Urothelium cell line (cell line): ENCODE measurements at regions not wholly inside any gene's neighbourhood (a gene's known extent, or its start where the extent isn't known, plus 50 kb on each side); places are given as distances from the start of the nearest gene placed in this dataset.

ENCODE experiments used
- DNase-seq: peaks from one replicate; pipeline ENCODE4 v3.0.0; 2011; ENCODE audit warnings: low spot score, mixed read lengths
- FAIRE-seq: peaks from 2 replicates; lab custom pipeline; 2011; peaks lifted over from hg19 to GRCh38; lab: Jason Lieb, UNC

DNA sequence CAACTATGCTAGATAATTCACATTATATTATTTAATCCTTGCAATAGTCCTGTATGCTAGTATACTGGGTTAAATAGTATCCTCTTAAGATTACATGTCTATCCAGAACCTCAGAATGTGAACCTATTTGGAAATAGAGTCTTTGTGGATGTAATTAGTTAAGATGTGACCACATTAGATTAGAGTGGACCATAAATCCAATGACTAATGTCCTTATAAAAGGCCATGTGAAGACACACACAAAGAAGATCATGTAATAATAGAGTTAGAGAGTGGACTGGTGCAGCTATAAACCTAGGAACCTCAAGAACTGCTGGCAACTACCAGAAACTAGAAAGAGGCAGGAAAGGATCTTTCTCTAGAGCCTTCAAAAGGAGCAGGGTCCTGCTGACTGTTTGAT lies 263.6 kb upstream of the PTGER4 start:
- DNase-seq (no peak), FAIRE-seq (no peak)

GRCh38 chr5:40414922-40415321 lies 264.8 kb upstream of the PTGER4 start:
- DNase-seq (no peak), FAIRE-seq (no peak)

GRCh38 chr5:40413743-40414142 lies 266.0 kb upstream of the PTGER4 start:
- no peak for FAIRE-seq
- no peak for DNase-seq

DNA sequence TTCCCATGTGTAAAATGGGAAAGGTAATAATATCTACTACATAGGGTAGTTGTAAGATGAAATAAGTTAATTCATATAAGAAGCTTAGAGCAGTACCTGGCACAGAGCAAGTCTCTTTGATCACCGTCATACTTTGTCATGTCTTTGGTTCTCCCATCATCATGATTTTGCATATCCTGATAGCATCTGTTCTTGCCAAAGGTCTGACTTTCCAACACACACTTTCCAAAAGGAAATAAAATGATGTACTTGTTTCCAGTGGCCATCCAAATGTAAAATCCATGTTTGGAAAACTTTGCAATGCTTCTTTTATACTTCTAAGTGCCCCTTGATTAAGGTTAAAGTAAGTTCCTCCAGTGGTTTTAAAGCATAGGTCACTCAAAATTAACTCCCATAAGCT lies 266.9 kb upstream of the PTGER4 start:
- no peak for DNase-seq
- no peak for FAIRE-seq

GRCh38 chr5:40410964-40411635 lies 268.6 kb upstream of the PTGER4 start:
- DNase-seq: peak; percentile 27
- FAIRE-seq: no peak

DNA sequence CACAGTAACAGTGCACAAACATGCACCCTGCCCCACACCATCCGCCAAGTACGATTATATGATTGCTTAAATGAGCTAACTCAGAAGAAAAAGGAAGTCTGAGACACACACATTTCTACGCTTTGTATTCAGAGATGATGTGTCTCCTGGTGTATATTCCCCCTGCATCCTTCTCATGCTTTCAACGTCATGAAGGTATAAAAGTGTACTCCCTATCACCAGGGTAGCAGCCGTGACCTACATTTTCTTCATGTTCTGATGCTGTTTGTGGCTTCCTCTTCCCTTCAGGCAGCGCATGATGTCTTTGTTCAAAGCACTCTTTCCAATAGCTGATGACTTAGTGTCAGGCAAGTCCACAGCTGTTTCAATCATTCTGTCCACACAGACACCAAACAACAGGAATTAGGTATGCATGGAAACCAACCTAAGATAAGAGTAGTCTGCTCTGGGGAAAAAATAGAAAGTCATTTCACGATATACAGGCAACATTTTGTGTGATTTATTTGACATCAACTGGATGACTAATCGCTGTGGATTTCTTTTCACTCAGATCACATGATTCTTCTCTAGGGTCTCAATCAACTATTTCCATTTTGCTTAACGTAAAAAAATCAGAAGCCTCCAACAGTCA lies 269.4 kb upstream of the PTGER4 start:
- DNase-seq (peak; percentile 57), FAIRE-seq (peak; percentile 90)

- FAIRE-seq (no peak), DNase-seq (no peak)
These were observed 270.1 kb upstream of the PTGER4 start for GRCh38 chr5:40409601-40410000.

DNA sequence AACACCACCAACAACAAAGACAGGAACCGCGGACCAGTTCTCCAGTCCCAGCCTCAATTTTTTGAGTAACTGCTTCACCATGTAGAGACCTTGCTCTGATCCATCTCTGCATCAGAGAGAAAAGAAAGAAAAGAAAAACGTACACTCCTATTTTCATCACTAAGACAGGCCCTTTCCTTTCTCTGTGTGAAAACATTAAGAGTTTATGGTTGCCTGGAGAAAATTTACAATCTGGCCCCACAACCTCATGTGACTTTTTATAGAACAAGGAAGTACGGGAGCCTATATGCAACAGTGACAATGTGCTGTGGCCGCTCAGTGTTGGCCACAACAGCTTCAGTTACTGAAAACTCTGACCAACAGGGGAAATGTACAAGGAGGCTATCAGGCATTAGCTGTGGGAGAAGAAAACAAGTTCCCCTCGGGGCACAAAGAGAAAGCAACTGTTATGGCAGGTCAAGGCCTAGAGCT lies 272.9 kb upstream of the PTGER4 start:
- no peak for DNase-seq

DNA sequence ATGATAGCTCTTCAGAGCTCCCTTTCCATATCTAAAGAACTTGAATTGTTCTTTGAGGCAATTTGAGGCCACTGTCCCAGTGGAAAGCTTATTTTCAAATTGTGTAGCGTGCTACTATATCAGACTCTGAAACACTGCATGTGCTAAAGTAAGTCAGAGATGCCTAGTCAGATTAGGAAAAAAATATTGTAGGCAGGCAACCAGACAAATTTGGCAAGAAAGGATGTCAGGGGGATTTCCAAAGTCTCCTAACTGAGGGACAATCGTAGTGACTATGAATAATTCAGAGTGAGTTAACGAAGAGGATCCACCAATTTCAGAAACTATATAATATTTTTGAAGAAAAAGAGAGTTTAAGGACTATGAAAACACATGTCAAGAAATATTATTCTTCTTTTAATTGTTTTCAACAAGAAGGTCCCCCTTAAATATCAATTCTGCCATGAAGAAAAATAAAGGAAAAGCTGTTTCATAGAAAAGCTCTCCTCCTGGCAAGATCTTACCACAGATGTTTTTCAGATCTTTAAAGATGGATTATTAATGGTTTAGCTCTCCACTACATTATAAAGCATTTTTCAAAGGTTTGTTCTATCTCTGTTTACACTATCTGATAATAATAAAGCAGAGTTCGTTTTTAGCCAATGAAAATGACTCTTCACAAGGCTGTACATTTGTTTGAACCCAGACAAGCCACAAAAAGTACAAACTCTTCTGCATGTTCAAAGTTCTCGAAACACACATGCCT lies 273.5 kb upstream of the PTGER4 start:
- FAIRE-seq (no peak), DNase-seq (no peak)

More for the DNA sequence above, 272.9 kb upstream of the PTGER4 start:
- no peak for FAIRE-seq

GRCh38 chr5:40405230-40405629 lies 274.5 kb upstream of the PTGER4 start:
- FAIRE-seq (no peak), DNase-seq (no peak)

GRCh38 chr5:40404613-40405012 lies 275.1 kb upstream of the PTGER4 start:
- no peak for FAIRE-seq

DNA sequence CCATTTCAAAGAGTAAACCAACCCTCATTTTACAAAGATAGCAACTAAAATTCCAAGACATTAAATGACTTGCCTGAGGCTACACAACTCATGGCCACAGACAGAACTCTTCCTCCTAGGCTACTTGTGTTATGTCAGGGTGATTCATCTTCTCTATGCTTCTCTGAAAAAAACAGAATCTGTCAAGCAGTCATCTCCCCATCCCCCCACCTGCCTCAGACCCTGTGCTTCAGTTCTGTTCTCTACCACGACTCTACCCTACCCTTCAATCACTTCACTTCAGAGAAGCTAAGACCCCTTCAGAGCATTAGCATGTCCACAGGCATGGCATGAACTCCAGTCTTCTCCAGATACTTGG lies 277.7 kb upstream of the PTGER4 start:
- FAIRE-seq (no peak), DNase-seq (no peak)

More at GRCh38 chr5:40404613-40405012, 275.1 kb upstream of the PTGER4 start:
- DNase-seq: no peak

- FAIRE-seq: no peak
These were observed 278.3 kb upstream of the PTGER4 start for GRCh38 chr5:40401284-40402006.

DNA sequence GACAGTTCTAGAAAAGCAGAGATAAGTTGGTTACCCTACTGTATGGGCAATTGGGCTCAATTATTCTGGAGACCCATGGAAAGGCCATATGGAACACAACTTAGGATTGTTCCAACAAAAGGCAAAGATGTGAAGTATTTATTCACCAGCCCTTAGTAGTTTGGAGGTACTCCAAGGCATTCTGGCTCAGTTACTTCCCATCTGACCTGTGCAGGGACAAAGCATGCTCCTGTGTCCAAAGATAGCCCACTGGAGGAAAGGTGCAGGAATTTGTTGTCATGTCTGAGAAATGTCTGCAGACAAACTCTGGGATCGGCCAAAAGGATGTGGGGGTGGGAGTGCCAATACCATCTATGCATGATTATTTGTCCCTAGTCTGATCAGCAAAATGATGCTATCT lies 279.5 kb upstream of the PTGER4 start:
- FAIRE-seq (peak; percentile 9), DNase-seq (no peak)

More at GRCh38 chr5:40401284-40402006, 278.3 kb upstream of the PTGER4 start:
- DNase-seq: no peak

- no peak for FAIRE-seq
- no peak for DNase-seq
These were observed 280.4 kb upstream of the PTGER4 start for GRCh38 chr5:40399349-40399748.

DNA sequence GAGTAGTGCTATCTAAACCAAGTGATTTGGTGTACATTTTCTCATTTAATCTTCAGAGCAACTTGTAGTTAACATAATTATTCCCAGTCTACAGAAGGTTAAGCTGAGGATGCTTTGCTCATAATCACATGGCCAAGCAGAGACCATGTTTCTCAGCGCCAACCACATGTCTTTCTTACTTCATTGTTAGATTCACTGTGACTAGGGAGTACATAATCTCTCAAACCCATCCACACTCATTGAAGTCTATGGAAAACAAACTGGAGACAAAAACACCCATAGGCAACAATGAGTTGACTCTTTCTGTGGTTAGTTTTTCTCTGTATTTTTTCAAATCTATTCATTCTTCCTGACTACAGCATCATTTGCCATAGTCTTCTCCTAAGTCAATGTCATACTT lies 281.7 kb upstream of the PTGER4 start:
- FAIRE-seq (no peak), DNase-seq (no peak)

- FAIRE-seq: no peak
These were observed 282.6 kb upstream of the PTGER4 start for GRCh38 chr5:40397091-40397490.

GRCh38 chr5:40396317-40396716 lies 283.4 kb upstream of the PTGER4 start:
- FAIRE-seq (no peak), DNase-seq (no peak)

More at GRCh38 chr5:40397091-40397490, 282.6 kb upstream of the PTGER4 start:
- no peak for DNase-seq

- FAIRE-seq (no peak), DNase-seq (no peak)
These were observed 284.5 kb upstream of the PTGER4 start for GRCh38 chr5:40395251-40395650.

- no peak for FAIRE-seq
- DNase-seq: no peak
These were observed 285.0 kb upstream of the PTGER4 start for GRCh38 chr5:40394698-40395097.

DNA sequence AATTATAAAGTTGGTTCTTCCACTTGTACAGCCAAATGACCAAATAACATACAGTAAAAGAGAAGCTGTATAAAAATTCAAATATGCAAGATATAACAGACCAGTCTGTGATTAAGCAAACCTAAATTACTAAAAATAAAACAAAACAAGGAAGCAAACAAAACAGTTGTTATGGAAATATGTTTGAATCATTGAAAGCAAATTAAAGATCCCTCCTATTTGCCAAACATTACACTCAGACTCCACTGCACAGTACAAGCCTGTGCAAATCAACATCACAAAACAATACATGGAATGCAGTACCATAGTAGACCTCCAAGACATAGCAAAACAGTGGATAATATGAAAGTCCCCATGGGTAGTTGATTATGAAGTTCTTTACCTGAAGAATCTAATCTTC lies 288.1 kb upstream of the PTGER4 start:
- DNase-seq (no peak), FAIRE-seq (no peak)
